Liver (tissue), 8 donors: ENCODE measurements at regions not wholly inside any gene's neighbourhood (a gene's known extent, or its start where the extent isn't known, plus 50 kb on each side); places are given as distances from the start of the nearest gene placed in this dataset.

Experiments used
- DNase-seq: peaks from one replicate; pipeline ENCODE4 v3.0.0-alpha.2; 2017; ENCODE audit warnings: low spot score
- H3K27ac ChIP-seq, 2 donors: one replicate each; pipeline ENCODE4 v1.7.0; 2013; ENCODE audit warnings: inconsistent platforms in 2 of 2, low read length in 2 of 2, control low read depth in 1 of 2, low read depth in 1 of 2, mild to moderate bottlenecking in 1 of 2
- H3K27me3 ChIP-seq, 4 donors: one replicate each; pipeline versions ENCODE4 v1.6.1 to v1.7.0; 2013; ENCODE audit warnings: low read length in 3 of 4, inconsistent platforms in 1 of 4, mild to moderate bottlenecking in 1 of 4, moderate library complexity in 1 of 4; ENCODE audit not compliant: control insufficient read depth in 4 of 4, insufficient read depth in 4 of 4
- H3K36me3 ChIP-seq, 4 donors: one replicate each; pipeline versions ENCODE4 v1.6.1 to v1.7.0; 2013; ENCODE audit warnings: low read length in 3 of 4, mild to moderate bottlenecking in 3 of 4, low read depth in 1 of 4, moderate library complexity in 1 of 4; ENCODE audit not compliant: control insufficient read depth in 4 of 4, insufficient read depth in 3 of 4
- H3K4me1 ChIP-seq, 4 donors: one replicate each; pipeline versions ENCODE4 v1.6.1 to v1.7.0; 2013; ENCODE audit warnings: low read length in 3 of 4, mild to moderate bottlenecking in 3 of 4, moderate library complexity in 1 of 4; ENCODE audit not compliant: control insufficient read depth in 4 of 4, insufficient read depth in 4 of 4
- H3K4me3 ChIP-seq, 3 donors: one replicate each; pipeline versions ENCODE4 v1.6.1 to v1.7.0; 2013; ENCODE audit warnings: low read length in 3 of 3, control low read depth in 1 of 3, low read depth in 1 of 3, mild to moderate bottlenecking in 1 of 3
- H3K9ac ChIP-seq, 2 donors: one replicate each; pipeline ENCODE4 v1.7.0; 2013; ENCODE audit warnings: low read length in 2 of 2, mild to moderate bottlenecking in 2 of 2, moderate library complexity in 2 of 2, control low read depth in 1 of 2, low read depth in 1 of 2
- H3K9me3 ChIP-seq, 4 donors: one replicate each; pipeline versions ENCODE4 v1.6.1 to v1.7.0; 2013; ENCODE audit warnings: low read length in 3 of 4; ENCODE audit not compliant: control insufficient read depth in 4 of 4
- EGR1 ChIP-seq, 2 donors: IDR thresholded peaks; 2 replicates each; pipeline ENCODE4 v1.6.1; 2016 to 2018; ENCODE audit warnings: antibody characterized with exemption in 2 of 2, low read depth in 2 of 2
- FOXA1 ChIP-seq: IDR thresholded peaks from 2 replicates; pipeline ENCODE4 v1.6.1; 2016; ENCODE audit warnings: antibody characterized with exemption
- GABPA ChIP-seq, 2 donors: IDR thresholded peaks in 1 of 2; conservative IDR thresholded peaks in 1 of 2; 2 replicates each; pipeline ENCODE4 v1.6.1; 2016; ENCODE audit warnings: antibody characterized with exemption in 2 of 2, mild to moderate bottlenecking in 1 of 2, moderate library complexity in 1 of 2
- HNF4A ChIP-seq, 2 donors: conservative IDR thresholded peaks; 2 replicates each; pipeline ENCODE4 v1.6.1; 2016; ENCODE audit warnings: antibody characterized with exemption in 2 of 2, mild to moderate bottlenecking in 2 of 2
- HNF4G ChIP-seq: IDR thresholded peaks from 2 replicates; pipeline ENCODE4 v1.6.1; 2016; ENCODE audit warnings: antibody characterized with exemption
- NR2F2 ChIP-seq: IDR thresholded peaks from 2 replicates; pipeline ENCODE4 v1.6.1; 2016; ENCODE audit warnings: antibody characterized with exemption
- RAD21 ChIP-seq, 2 donors: IDR thresholded peaks; 2 replicates each; pipeline ENCODE4 v1.6.1; 2016; ENCODE audit warnings: antibody characterized with exemption in 2 of 2, mild to moderate bottlenecking in 2 of 2
- RXRA ChIP-seq, 2 donors: IDR thresholded peaks; 2 replicates each; pipeline ENCODE4 v1.6.1; 2017 to 2018; ENCODE audit warnings: antibody characterized with exemption in 2 of 2, mild to moderate bottlenecking in 1 of 2
- YY1 ChIP-seq: IDR thresholded peaks from 2 replicates; pipeline ENCODE4 v1.6.1; 2016; ENCODE audit warnings: antibody characterized with exemption, mild to moderate bottlenecking
- WGBS: extraction: QIAGEN DNeasy Blood & Tissue Kit; methylation state at CpG from one replicate; pipeline ENCODE4 v1.1.7; 2013; 5-methylcytosine and 5-hydroxymethylcytosine counted together
- TF ChIP-seq, protein P1 (sequence below): IDR thresholded peaks from 2 replicates; pipeline ENCODE4 v1.6.1; 2016; ENCODE audit warnings: antibody characterized with exemption, mild to moderate bottlenecking
- TF ChIP-seq, protein P2 (sequence below): IDR thresholded peaks from 2 replicates; pipeline ENCODE4 v1.6.1; 2016; ENCODE audit warnings: antibody characterized with exemption
- TF ChIP-seq, protein P3 (sequence below): fragments of 150-350 bp; IDR thresholded peaks from 2 replicates; pipeline ENCODE4 v1.5.1; 2017; ENCODE audit warnings: improper control_type of control experiment, low read depth, low read length; ENCODE audit not compliant: missing input control
- donor health status: healthy.
- donor health status: healthy.
- donor health status: healthy.
- donor health status: healthy.
- donor health status: healthy.

DNA sequence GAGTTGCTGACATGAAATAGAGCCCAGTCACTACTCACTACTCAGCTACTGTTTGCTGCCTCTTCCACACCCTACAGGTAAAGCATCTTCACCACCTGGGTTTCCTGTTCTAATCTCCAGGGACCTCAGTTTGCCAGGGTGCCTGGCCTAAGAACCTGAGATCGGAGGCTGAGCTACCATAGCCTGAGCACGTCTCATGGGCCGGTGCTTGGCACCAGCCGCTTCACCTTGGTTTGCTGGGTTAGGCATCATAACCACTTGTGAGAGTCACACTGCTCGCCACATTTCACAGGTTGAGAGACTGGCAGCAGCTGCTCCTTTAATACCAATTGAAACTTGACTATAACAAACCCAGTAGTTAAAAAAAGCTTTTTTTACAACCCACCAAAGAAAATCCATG is 75.1 kb downstream of the EMX2 start:
- Histone ChIP-seq H3K4me3 (no peak overlapping the region), H3K9ac (no peak overlapping the region), H3K9me3 (no peaks in the 10 kb centered on the region), H3K36me3 (no peaks in the 10 kb centered on the region), H3K27ac (no peak overlapping the region), H3K4me1 (no peaks in the 10 kb centered on the region), H3K27me3 (peaks cover 0 to 4% (median 3%) of the 10 kb centered on the region in 4 donors)
- WGBS, result 81% methylated on average over 5 of the region's 5 CpGs
- DNase-seq, result no peak
- TF ChIP-seq FOXA1 (no peak), NR2F2 (no peak), GABPA (IDR thresholded peaks at IDR 0.05 in 1 of 2, conservative IDR thresholded peaks at IDR 0.05 in 1 of 2) (no peak), YY1 (no peak)
- TF ChIP-seq, protein P1, sequence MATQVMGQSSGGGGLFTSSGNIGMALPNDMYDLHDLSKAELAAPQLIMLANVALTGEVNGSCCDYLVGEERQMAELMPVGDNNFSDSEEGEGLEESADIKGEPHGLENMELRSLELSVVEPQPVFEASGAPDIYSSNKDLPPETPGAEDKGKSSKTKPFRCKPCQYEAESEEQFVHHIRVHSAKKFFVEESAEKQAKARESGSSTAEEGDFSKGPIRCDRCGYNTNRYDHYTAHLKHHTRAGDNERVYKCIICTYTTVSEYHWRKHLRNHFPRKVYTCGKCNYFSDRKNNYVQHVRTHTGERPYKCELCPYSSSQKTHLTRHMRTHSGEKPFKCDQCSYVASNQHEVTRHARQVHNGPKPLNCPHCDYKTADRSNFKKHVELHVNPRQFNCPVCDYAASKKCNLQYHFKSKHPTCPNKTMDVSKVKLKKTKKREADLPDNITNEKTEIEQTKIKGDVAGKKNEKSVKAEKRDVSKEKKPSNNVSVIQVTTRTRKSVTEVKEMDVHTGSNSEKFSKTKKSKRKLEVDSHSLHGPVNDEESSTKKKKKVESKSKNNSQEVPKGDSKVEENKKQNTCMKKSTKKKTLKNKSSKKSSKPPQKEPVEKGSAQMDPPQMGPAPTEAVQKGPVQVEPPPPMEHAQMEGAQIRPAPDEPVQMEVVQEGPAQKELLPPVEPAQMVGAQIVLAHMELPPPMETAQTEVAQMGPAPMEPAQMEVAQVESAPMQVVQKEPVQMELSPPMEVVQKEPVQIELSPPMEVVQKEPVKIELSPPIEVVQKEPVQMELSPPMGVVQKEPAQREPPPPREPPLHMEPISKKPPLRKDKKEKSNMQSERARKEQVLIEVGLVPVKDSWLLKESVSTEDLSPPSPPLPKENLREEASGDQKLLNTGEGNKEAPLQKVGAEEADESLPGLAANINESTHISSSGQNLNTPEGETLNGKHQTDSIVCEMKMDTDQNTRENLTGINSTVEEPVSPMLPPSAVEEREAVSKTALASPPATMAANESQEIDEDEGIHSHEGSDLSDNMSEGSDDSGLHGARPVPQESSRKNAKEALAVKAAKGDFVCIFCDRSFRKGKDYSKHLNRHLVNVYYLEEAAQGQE, result no peak
- TF ChIP-seq, protein P2, sequence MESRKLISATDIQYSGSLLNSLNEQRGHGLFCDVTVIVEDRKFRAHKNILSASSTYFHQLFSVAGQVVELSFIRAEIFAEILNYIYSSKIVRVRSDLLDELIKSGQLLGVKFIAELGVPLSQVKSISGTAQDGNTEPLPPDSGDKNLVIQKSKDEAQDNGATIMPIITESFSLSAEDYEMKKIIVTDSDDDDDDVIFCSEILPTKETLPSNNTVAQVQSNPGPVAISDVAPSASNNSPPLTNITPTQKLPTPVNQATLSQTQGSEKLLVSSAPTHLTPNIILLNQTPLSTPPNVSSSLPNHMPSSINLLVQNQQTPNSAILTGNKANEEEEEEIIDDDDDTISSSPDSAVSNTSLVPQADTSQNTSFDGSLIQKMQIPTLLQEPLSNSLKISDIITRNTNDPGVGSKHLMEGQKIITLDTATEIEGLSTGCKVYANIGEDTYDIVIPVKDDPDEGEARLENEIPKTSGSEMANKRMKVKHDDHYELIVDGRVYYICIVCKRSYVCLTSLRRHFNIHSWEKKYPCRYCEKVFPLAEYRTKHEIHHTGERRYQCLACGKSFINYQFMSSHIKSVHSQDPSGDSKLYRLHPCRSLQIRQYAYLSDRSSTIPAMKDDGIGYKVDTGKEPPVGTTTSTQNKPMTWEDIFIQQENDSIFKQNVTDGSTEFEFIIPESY, result no peak

DNA sequence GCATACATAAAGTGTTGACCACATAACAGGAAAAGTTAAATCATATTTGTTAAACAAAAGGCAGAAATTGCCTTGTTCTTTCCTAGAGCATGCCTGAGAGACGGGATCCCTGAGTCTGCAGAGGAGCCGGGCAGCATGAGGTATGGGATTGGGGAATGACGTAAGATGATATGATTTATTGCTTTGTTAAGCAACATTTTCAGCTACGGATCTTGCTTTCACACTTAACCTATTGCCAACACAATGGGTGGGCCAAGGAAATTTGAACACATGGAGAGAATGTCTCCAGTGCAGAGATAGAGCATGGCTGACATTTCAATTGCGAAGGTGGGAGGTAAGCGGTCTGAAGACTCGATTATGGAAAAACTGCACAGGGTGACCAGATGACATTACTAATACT is 76.7 kb downstream of the EMX2 start:
- WGBS, result 83% methylated on average over 7 of the region's 7 CpGs

More for the DNA sequence above, 76.7 kb downstream of the EMX2 start:
- H3K9ac ChIP-seq, result no peak overlapping the region
- TF ChIP-seq, protein P2, result no peak
- no peak for TF ChIP-seq YY1
- no peak for TF ChIP-seq HNF4A (conservative IDR thresholded peaks at IDR 0.05)
- no peak for TF ChIP-seq RXRA (IDR thresholded peaks at IDR 0.05)
- no peak for TF ChIP-seq NR2F2
- TF ChIP-seq, protein P3, sequence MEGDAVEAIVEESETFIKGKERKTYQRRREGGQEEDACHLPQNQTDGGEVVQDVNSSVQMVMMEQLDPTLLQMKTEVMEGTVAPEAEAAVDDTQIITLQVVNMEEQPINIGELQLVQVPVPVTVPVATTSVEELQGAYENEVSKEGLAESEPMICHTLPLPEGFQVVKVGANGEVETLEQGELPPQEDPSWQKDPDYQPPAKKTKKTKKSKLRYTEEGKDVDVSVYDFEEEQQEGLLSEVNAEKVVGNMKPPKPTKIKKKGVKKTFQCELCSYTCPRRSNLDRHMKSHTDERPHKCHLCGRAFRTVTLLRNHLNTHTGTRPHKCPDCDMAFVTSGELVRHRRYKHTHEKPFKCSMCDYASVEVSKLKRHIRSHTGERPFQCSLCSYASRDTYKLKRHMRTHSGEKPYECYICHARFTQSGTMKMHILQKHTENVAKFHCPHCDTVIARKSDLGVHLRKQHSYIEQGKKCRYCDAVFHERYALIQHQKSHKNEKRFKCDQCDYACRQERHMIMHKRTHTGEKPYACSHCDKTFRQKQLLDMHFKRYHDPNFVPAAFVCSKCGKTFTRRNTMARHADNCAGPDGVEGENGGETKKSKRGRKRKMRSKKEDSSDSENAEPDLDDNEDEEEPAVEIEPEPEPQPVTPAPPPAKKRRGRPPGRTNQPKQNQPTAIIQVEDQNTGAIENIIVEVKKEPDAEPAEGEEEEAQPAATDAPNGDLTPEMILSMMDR, result no peak
- no peak for TF ChIP-seq EGR1 (IDR thresholded peaks at IDR 0.05; ENCODE audit: low read depth in 2 of 2)
- no peak for TF ChIP-seq RAD21 (IDR thresholded peaks at IDR 0.05)
- TF ChIP-seq HNF4G, result no peak
- no peak for TF ChIP-seq GABPA (IDR thresholded peaks at IDR 0.05 in 1 of 2, conservative IDR thresholded peaks at IDR 0.05 in 1 of 2)
- H3K27ac ChIP-seq, result no peak overlapping the region
- H3K9me3 ChIP-seq, result no peaks in the 10 kb centered on the region
- H3K4me1 ChIP-seq, result no peaks in the 10 kb centered on the region
- H3K4me3 ChIP-seq, result no peak overlapping the region
- no peak for DNase-seq
- H3K27me3 ChIP-seq, result peaks cover 0 to 8% (median 3%) of the 10 kb centered on the region in 4 donors
- no peaks in the 10 kb centered on the region for H3K36me3 ChIP-seq
